ENCODE measurements at regions not wholly inside any gene's neighbourhood (a gene's known extent, or its start where the extent isn't known, plus 50 kb on each side); places are given as distances from the start of the nearest gene placed in this dataset.
"Not testable (repeated sequence)": the region's sequence is repeated elsewhere in the genome, so short reads cannot be mapped to it uniquely, and the experiment has no call there.

GRCh38 chr2:160584972-160585494 is 91.4 kb upstream of the RBMS1 start:
- peaks cover 0 to 5% (median 0%) of the 10 kb centered on the region in 4 donors for H3K4me1 ChIP-seq
- no peak overlapping the region for H3K27ac ChIP-seq
- H3K9me3 ChIP-seq = no peaks in the 10 kb centered on the region
- no peak for TF ChIP-seq POLR2A (IDR thresholded peaks at IDR 0.05)
- TF ChIP-seq, protein P1, sequence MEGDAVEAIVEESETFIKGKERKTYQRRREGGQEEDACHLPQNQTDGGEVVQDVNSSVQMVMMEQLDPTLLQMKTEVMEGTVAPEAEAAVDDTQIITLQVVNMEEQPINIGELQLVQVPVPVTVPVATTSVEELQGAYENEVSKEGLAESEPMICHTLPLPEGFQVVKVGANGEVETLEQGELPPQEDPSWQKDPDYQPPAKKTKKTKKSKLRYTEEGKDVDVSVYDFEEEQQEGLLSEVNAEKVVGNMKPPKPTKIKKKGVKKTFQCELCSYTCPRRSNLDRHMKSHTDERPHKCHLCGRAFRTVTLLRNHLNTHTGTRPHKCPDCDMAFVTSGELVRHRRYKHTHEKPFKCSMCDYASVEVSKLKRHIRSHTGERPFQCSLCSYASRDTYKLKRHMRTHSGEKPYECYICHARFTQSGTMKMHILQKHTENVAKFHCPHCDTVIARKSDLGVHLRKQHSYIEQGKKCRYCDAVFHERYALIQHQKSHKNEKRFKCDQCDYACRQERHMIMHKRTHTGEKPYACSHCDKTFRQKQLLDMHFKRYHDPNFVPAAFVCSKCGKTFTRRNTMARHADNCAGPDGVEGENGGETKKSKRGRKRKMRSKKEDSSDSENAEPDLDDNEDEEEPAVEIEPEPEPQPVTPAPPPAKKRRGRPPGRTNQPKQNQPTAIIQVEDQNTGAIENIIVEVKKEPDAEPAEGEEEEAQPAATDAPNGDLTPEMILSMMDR (IDR thresholded peaks at IDR 0.05) = no peak
- no peaks in the 10 kb centered on the region for H3K27me3 ChIP-seq
- no peak for DNase-seq
- H3K4me3 ChIP-seq = no peak overlapping the region
- no peaks in the 10 kb centered on the region for H3K36me3 ChIP-seq

DNA sequence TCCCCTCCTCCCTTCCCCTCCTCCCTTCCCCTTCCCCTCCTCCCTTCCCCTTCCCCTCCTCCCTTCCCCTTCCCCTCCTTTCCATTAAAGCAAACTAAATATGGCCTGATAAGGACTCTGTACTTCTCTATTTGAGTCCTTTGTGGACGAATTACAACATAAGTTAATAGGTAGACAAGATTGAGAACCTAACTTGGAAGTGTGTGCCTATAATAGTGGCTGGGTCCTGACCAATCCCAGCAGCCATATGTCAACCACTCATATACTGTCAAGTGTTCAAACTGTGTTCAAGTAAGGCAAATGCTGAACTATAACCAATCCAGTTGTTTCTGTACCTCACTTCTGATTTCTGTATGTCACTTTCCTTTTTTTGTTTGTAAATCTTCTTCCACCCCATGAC is 97.1 kb upstream of the RBMS1 start:
- DNase-seq = no peak
- H3K27me3 ChIP-seq = no peaks in the 10 kb centered on the region
- no peaks in the 10 kb centered on the region for H3K9me3 ChIP-seq
- no peak for TF ChIP-seq POLR2A (IDR thresholded peaks at IDR 0.05)
- TF ChIP-seq, protein P1 (IDR thresholded peaks at IDR 0.05) = no peak
- H3K27ac ChIP-seq = no peak overlapping the region
- no peak overlapping the region for H3K4me3 ChIP-seq
- no peaks in the 10 kb centered on the region for H3K36me3 ChIP-seq
- H3K4me1 ChIP-seq = no peaks in the 10 kb centered on the region

DNA sequence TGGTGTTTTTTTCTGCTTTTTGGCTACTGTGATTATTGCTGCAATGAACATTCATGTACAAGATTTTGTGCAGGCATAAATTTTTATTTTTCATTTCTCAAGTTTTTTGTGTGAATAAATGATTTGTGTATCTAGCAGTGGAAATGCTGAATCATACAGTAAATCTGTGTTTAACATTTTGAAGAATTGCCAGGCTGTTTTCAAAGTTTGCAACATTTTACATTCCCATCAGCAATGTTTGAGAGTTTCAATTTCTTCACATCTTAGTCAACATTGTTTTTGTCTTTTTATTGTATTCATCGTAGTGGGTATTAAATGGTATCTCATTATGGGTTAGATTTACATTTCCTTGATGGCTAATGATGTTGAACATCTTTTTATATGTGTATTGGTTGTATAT is 98.8 kb upstream of the RBMS1 start:
- Histone ChIP-seq H3K27ac (no peak overlapping the region), H3K9me3 (no peaks in the 10 kb centered on the region), H3K4me1 (no peaks in the 10 kb centered on the region), H3K27me3 (no peaks in the 10 kb centered on the region), H3K4me3 (no peak overlapping the region), H3K36me3 (no peaks in the 10 kb centered on the region)
- TF ChIP-seq, protein P1 (IDR thresholded peaks at IDR 0.05) = no peak
- TF ChIP-seq POLR2A (IDR thresholded peaks at IDR 0.05) = no peak
- no peak for DNase-seq

- no peak for DNase-seq
- TF ChIP-seq, protein P1 (IDR thresholded peaks at IDR 0.05) = no peak
- TF ChIP-seq POLR2A (IDR thresholded peaks at IDR 0.05) = no peak
- H3K27me3 ChIP-seq = no peaks in the 10 kb centered on the region
- H3K4me3 ChIP-seq = no peak overlapping the region
- no peaks in the 10 kb centered on the region for H3K36me3 ChIP-seq
- H3K9me3 ChIP-seq = no peaks in the 10 kb centered on the region
- H3K27ac ChIP-seq = no peak overlapping the region
- H3K4me1 ChIP-seq = no peaks in the 10 kb centered on the region
These were observed 99.4 kb upstream of the RBMS1 start for GRCh38 chr2:160592993-160593392.

DNA sequence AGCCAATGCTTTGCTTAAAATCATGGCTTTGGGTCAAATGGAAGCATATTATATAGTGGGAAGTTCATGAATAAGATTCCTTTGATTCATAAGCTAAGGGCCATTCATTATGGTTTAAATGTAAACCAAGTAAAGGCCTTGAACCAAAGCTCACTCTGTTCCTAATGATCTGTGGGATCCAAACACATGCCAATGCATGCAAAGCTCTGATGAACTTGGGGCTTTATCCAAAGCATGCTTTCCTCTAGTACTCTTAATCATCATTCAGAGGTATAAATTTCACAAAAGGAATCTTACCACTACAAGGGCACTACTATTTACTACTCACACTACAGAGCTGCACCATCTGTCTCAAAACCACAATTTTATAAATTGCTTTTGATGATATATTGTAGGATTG is 102.8 kb upstream of the RBMS1 start:
- DNase-seq = no peak
- no peak for TF ChIP-seq POLR2A (IDR thresholded peaks at IDR 0.05)
- TF ChIP-seq, protein P1 (IDR thresholded peaks at IDR 0.05) = no peak
- H3K9me3 ChIP-seq = no peaks in the 10 kb centered on the region
- H3K4me1 ChIP-seq = no peaks in the 10 kb centered on the region
- no peaks in the 10 kb centered on the region for H3K27me3 ChIP-seq
- H3K36me3 ChIP-seq = no peaks in the 10 kb centered on the region
- no peak overlapping the region for H3K4me3 ChIP-seq
- no peak overlapping the region for H3K27ac ChIP-seq

DNA sequence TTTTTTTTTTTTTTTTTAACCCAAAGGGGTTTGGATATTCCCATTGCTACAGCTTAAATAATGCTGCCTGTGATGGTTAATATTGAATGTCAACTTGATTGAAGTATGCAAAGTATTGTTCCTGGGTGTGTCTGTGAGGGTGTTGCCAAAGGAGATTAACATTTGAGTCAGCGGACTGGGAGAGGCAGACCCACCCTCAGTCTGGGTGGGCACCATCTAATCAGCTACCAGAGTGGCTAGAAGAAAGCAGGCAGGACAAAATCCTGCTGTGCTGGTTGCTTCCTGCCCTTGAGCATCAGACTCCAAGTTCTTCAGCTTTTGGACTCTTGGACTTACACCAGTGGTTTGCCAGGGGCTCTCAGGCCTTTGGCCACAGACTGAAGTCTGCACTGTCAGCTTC is 106.8 kb upstream of the RBMS1 start:
- not testable (repeated sequence) for H3K27ac ChIP-seq, H3K27me3 ChIP-seq, H3K9me3 ChIP-seq, H3K4me1 ChIP-seq, H3K4me3 ChIP-seq, H3K36me3 ChIP-seq, DNase-seq

Data from Peyer's patch (tissue), 4 donors.